ENCODE measurements at regions not wholly inside any gene's neighbourhood (a gene's known extent, or its start where the extent isn't known, plus 50 kb on each side); places are given as distances from the start of the nearest gene placed in this dataset.

GRCh38 chr3:159057621-159058020, 255.8 kb downstream of the MFSD1 start:
- DNase-seq (no peak), ATAC-seq (ENCODE audit: insufficient read depth, low FRiP score) (no peak)
- Histone ChIP-seq H3K9me3 (ENCODE audit: control insufficient read depth in 4 of 4, insufficient read depth in 3 of 4, low read length in 3 of 4) (no peaks in the 10 kb centered on the region), H3K36me3 (ENCODE audit: control insufficient read depth in 4 of 4, insufficient read depth in 4 of 4, low read length in 4 of 4) (no peaks in the 10 kb centered on the region), H3K9ac (ENCODE audit: insufficient read depth in 1 of 2, low read length in 2 of 2) (no peak overlapping the region), H3K27ac (ENCODE audit: low read depth in 1 of 2, low read length in 1 of 2) (no peak overlapping the region), H3K27me3 (ENCODE audit: control insufficient read depth in 3 of 3, insufficient read depth in 3 of 3, low read length in 2 of 3) (no peaks in the 10 kb centered on the region), H3K4me3 (no peak overlapping the region), H3K4me1 (ENCODE audit: control insufficient read depth in 5 of 5, insufficient read depth in 5 of 5, low read length in 5 of 5) (no peaks in the 10 kb centered on the region)
- TF ChIP-seq CTCF (IDR thresholded peaks at IDR 0.05; ENCODE audit: control extremely low read depth, extremely low read depth), result no peak

- H3K4me3 ChIP-seq, result no peak overlapping the region
- 84 to 95% methylated on average over 3 of the region's 3 CpGs for WGBS, 2 donors
- no peak for TF ChIP-seq CTCF (IDR thresholded peaks at IDR 0.05; ENCODE audit: control extremely low read depth, extremely low read depth)
- peaks cover 0 to under 1% (median 0%) of the 10 kb centered on the region in 4 donors for H3K9me3 ChIP-seq (ENCODE audit: control insufficient read depth in 4 of 4, insufficient read depth in 3 of 4, low read length in 3 of 4)
- DNase-seq (no peak), ATAC-seq (ENCODE audit: insufficient read depth, low FRiP score) (no peak)
- no peaks in the 10 kb centered on the region for H3K27me3 ChIP-seq (ENCODE audit: control insufficient read depth in 3 of 3, insufficient read depth in 3 of 3, low read length in 2 of 3)
- no peaks in the 10 kb centered on the region for H3K4me1 ChIP-seq (ENCODE audit: control insufficient read depth in 5 of 5, insufficient read depth in 5 of 5, low read length in 5 of 5)
- no peak overlapping the region for H3K9ac ChIP-seq (ENCODE audit: insufficient read depth in 1 of 2, low read length in 2 of 2)
- H3K36me3 ChIP-seq (ENCODE audit: control insufficient read depth in 4 of 4, insufficient read depth in 4 of 4, low read length in 4 of 4), result no peaks in the 10 kb centered on the region
- no peak overlapping the region for H3K27ac ChIP-seq (ENCODE audit: low read depth in 1 of 2, low read length in 1 of 2)
Measured at GRCh38 chr3:159058859-159059258, 257.0 kb downstream of the MFSD1 start.

GRCh38 chr3:159059395-159059794, 257.5 kb downstream of the MFSD1 start:
- Histone ChIP-seq H3K4me3 (no peak overlapping the region), H3K9ac (ENCODE audit: insufficient read depth in 1 of 2, low read length in 2 of 2) (no peak overlapping the region), H3K27ac (ENCODE audit: low read depth in 1 of 2, low read length in 1 of 2) (no peak overlapping the region), H3K4me1 (ENCODE audit: control insufficient read depth in 5 of 5, insufficient read depth in 5 of 5, low read length in 5 of 5) (no peaks in the 10 kb centered on the region), H3K9me3 (ENCODE audit: control insufficient read depth in 4 of 4, insufficient read depth in 3 of 4, low read length in 3 of 4) (peaks cover 0 to 3% (median 0%) of the 10 kb centered on the region in 4 donors), H3K27me3 (ENCODE audit: control insufficient read depth in 3 of 3, insufficient read depth in 3 of 3, low read length in 2 of 3) (no peaks in the 10 kb centered on the region), H3K36me3 (ENCODE audit: control insufficient read depth in 4 of 4, insufficient read depth in 4 of 4, low read length in 4 of 4) (no peaks in the 10 kb centered on the region)
- no peak for ATAC-seq (ENCODE audit: insufficient read depth, low FRiP score)
- no peak for DNase-seq
- WGBS, 2 donors, result 80 to 85% methylated on average over 2 of the region's 2 CpGs
- TF ChIP-seq CTCF (IDR thresholded peaks at IDR 0.05; ENCODE audit: control extremely low read depth, extremely low read depth), result no peak

- no peak overlapping the region for H3K4me3 ChIP-seq
- H3K27ac ChIP-seq (ENCODE audit: low read depth in 1 of 2, low read length in 1 of 2), result no peak overlapping the region
- DNase-seq (no peak), ATAC-seq (ENCODE audit: insufficient read depth, low FRiP score) (no peak)
- H3K9me3 ChIP-seq (ENCODE audit: control insufficient read depth in 4 of 4, insufficient read depth in 3 of 4, low read length in 3 of 4), result peaks cover 0 to 3% (median 0%) of the 10 kb centered on the region in 4 donors
- no peak overlapping the region for H3K9ac ChIP-seq (ENCODE audit: insufficient read depth in 1 of 2, low read length in 2 of 2)
- no peaks in the 10 kb centered on the region for H3K36me3 ChIP-seq (ENCODE audit: control insufficient read depth in 4 of 4, insufficient read depth in 4 of 4, low read length in 4 of 4)
- WGBS, 2 donors, result 80 to 89% methylated on average over 6 of the region's 6 CpGs
- no peaks in the 10 kb centered on the region for H3K27me3 ChIP-seq (ENCODE audit: control insufficient read depth in 3 of 3, insufficient read depth in 3 of 3, low read length in 2 of 3)
- TF ChIP-seq CTCF (IDR thresholded peaks at IDR 0.05; ENCODE audit: control extremely low read depth, extremely low read depth), result no peak
- no peaks in the 10 kb centered on the region for H3K4me1 ChIP-seq (ENCODE audit: control insufficient read depth in 5 of 5, insufficient read depth in 5 of 5, low read length in 5 of 5)
Measured at GRCh38 chr3:159062734-159063410, 261.0 kb downstream of the MFSD1 start.
